HL-60 (cell line): ENCODE measurements at regions not wholly inside any gene's neighbourhood (a gene's known extent, or its start where the extent isn't known, plus 50 kb on each side); places are given as distances from the start of the nearest gene placed in this dataset.

ENCODE experiments used
- GABPA ChIP-seq: IDR thresholded peaks from 2 replicates; pipeline ENCODE4 v1.6.1; 2012; ENCODE audit warnings: low read depth
- POLR2AphosphoS5 ChIP-seq: IDR thresholded peaks from 2 replicates; pipeline ENCODE4 v1.6.1; 2012; ENCODE audit warnings: low read depth
- SPI1 ChIP-seq: IDR thresholded peaks from 2 replicates; pipeline ENCODE4 v1.6.1; 2012; ENCODE audit warnings: low read depth, mild to moderate bottlenecking, borderline replicate concordance
- TF ChIP-seq, protein P1 (sequence below): IDR thresholded peaks from one replicate; pipeline ENCODE4 v1.5.1; 2011; ENCODE audit warnings: low read length, control low read depth, inconsistent platforms; ENCODE audit not compliant: insufficient read depth
- TF ChIP-seq, protein P2 (sequence below): IDR thresholded peaks from 2 replicates; pipeline ENCODE4 v1.6.1; 2012; ENCODE audit warnings: low read depth; ENCODE audit not compliant: insufficient replicate concordance

DNA sequence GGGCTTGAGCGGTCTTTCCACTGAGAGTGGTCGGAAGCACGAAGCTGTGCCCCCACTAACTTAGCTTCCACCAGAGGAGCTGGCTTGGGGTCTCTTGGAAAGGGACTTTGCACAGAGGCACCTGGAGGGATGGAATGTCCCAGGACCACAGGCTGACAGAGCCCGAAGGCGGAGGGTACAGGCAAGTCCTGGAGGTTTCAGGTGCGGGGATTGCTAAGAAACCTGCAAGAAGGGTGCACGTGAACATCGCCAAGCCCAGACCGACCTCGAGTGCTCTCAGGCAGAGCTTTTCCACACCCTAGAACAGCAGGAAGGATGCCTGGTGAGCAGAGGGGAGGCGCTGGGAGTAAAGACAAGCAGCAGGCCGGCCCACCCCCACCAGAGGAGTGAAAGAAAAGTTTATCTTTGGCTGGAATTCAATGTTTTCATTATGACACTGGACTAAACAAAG lies 61.6 kb downstream of the SERPINA3 start:
- TF ChIP-seq, protein P1, sequence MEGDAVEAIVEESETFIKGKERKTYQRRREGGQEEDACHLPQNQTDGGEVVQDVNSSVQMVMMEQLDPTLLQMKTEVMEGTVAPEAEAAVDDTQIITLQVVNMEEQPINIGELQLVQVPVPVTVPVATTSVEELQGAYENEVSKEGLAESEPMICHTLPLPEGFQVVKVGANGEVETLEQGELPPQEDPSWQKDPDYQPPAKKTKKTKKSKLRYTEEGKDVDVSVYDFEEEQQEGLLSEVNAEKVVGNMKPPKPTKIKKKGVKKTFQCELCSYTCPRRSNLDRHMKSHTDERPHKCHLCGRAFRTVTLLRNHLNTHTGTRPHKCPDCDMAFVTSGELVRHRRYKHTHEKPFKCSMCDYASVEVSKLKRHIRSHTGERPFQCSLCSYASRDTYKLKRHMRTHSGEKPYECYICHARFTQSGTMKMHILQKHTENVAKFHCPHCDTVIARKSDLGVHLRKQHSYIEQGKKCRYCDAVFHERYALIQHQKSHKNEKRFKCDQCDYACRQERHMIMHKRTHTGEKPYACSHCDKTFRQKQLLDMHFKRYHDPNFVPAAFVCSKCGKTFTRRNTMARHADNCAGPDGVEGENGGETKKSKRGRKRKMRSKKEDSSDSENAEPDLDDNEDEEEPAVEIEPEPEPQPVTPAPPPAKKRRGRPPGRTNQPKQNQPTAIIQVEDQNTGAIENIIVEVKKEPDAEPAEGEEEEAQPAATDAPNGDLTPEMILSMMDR, result no peak
- TF ChIP-seq, protein P2, sequence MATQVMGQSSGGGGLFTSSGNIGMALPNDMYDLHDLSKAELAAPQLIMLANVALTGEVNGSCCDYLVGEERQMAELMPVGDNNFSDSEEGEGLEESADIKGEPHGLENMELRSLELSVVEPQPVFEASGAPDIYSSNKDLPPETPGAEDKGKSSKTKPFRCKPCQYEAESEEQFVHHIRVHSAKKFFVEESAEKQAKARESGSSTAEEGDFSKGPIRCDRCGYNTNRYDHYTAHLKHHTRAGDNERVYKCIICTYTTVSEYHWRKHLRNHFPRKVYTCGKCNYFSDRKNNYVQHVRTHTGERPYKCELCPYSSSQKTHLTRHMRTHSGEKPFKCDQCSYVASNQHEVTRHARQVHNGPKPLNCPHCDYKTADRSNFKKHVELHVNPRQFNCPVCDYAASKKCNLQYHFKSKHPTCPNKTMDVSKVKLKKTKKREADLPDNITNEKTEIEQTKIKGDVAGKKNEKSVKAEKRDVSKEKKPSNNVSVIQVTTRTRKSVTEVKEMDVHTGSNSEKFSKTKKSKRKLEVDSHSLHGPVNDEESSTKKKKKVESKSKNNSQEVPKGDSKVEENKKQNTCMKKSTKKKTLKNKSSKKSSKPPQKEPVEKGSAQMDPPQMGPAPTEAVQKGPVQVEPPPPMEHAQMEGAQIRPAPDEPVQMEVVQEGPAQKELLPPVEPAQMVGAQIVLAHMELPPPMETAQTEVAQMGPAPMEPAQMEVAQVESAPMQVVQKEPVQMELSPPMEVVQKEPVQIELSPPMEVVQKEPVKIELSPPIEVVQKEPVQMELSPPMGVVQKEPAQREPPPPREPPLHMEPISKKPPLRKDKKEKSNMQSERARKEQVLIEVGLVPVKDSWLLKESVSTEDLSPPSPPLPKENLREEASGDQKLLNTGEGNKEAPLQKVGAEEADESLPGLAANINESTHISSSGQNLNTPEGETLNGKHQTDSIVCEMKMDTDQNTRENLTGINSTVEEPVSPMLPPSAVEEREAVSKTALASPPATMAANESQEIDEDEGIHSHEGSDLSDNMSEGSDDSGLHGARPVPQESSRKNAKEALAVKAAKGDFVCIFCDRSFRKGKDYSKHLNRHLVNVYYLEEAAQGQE, result no peak
- no peak for TF ChIP-seq SPI1
- TF ChIP-seq POLR2AphosphoS5, result no peak
- no peak for TF ChIP-seq GABPA
